Upper lobe of left lung (tissue), 4 donors: ENCODE measurements at regions not wholly inside any gene's neighbourhood (a gene's known extent, or its start where the extent isn't known, plus 50 kb on each side); places are given as distances from the start of the nearest gene placed in this dataset.

Experiments used
- CTCF ChIP-seq, 6 experiments: fragments of 450-650 bp in 4 of 6; fragments of 200-600 bp in 2 of 6; sonication (generic) in 2 of 6; IDR thresholded peaks; one replicate each; pipeline ENCODE4 v1.5.1; 2016 to 2019; ENCODE audit warnings: antibody characterized with exemption in 6 of 6
- EP300 ChIP-seq, 4 donors: sonication (generic); formaldehyde crosslinking; IDR thresholded peaks; one replicate each; pipeline ENCODE4 v1.5.1; 2017; ENCODE audit warnings: antibody characterized with exemption in 4 of 4, control low read depth in 2 of 4
- POLR2A ChIP-seq, 4 donors: fragments of 450-650 bp; IDR thresholded peaks; one replicate each; pipeline ENCODE4 v1.5.1; 2016 to 2017; ENCODE audit warnings: antibody characterized with exemption in 4 of 4, mild to moderate bottlenecking in 2 of 4
- POLR2AphosphoS5 ChIP-seq, 2 donors: sonication (generic); formaldehyde crosslinking; IDR thresholded peaks; one replicate each; pipeline ENCODE4 v1.5.1; 2017; ENCODE audit warnings: antibody characterized with exemption in 2 of 2

DNA sequence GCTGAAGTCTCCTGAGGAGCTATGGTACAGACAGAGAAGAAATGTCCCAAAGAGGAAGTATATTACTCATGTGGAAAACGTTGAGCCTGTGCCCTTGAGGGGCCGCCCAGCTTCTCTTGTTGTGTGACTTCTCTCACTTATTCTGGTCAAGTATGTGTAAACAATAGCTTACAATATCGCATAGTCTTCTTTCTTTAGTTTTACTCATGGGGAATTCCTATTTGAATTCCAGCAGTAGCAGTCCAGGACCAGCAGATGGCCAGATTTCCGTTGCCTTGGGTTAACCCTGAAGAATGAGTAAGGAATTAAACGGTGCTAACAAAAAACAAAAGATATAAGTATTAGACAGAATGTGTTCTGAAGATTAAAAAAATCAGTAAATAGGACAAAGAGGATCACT lies 522.0 kb upstream of the GJE1 start:
- TF ChIP-seq CTCF (IDR thresholded peaks at IDR 0.05) (no peak), EP300 (IDR thresholded peaks at IDR 0.05) (no peak), POLR2A (IDR thresholded peaks at IDR 0.05) (no peak), POLR2AphosphoS5 (IDR thresholded peaks at IDR 0.05) (no peak)
